ENCODE measurements at regions not wholly inside any gene's neighbourhood (a gene's known extent, or its start where the extent isn't known, plus 50 kb on each side); places are given as distances from the start of the nearest gene placed in this dataset.

- Histone ChIP-seq H2AK5ac (ENCODE audit: low read depth, low read length) (no peak overlapping the region), H2AK9ac (replicated peaks; ENCODE audit: low read depth, low read length, poor library complexity) (no peak overlapping the region), H2BK15ac (ENCODE audit: low read depth, low read length) (no peak overlapping the region), H3K9me3 (ENCODE audit: control insufficient read depth, insufficient read depth, low read length) (no peaks in the 10 kb centered on the region), H3K4me3 (ENCODE audit: insufficient read depth, low read depth, low read length) (no peak overlapping the region), H2BK5ac (ENCODE audit: low read depth, low read length, poor library complexity, severe bottlenecking) (no peak overlapping the region), H3K79me1 (ENCODE audit: low read depth in 1 of 2, low read length in 2 of 2) (no peaks in the 10 kb centered on the region), H4K91ac (ENCODE audit: insufficient read depth, low read depth, low read length) (no peak overlapping the region), H2AFZ (replicated peaks; ENCODE audit: low read length, poor library complexity) (no peak overlapping the region), H3K56ac (ENCODE audit: extremely low read depth, insufficient read depth, low read length) (no peak overlapping the region), H3K18ac (ENCODE audit: low read depth, low read length) (no peak overlapping the region), H3K4ac (ENCODE audit: low read depth, low read length) (no peak overlapping the region), H3K4me2 (ENCODE audit: low read depth, low read length) (no peak overlapping the region), H4K8ac (ENCODE audit: low read depth in 2 of 2, low read length in 2 of 2) (no peak overlapping the region), H2BK120ac (ENCODE audit: low read depth, low read length) (no peak overlapping the region), H3K27me3 (ENCODE audit: control insufficient read depth, insufficient read depth, low read length) (no peaks in the 10 kb centered on the region), H3K27ac (ENCODE audit: insufficient read depth, low read length) (no peak overlapping the region), H4K20me1 (ENCODE audit: insufficient read depth, low read length) (no peaks in the 10 kb centered on the region), H4K5ac (ENCODE audit: low read depth, low read length) (no peak overlapping the region), H2BK20ac (ENCODE audit: low read depth, low read length) (no peak overlapping the region), H3K4me1 (ENCODE audit: control insufficient read depth, insufficient read depth, low read length) (no peaks in the 10 kb centered on the region), H3K14ac (replicated peaks; ENCODE audit: low read depth, low read length) (no peak overlapping the region), H3K9me1 (ENCODE audit: insufficient read depth, low read length) (no peaks in the 10 kb centered on the region), H3K36me3 (ENCODE audit: control insufficient read depth, insufficient read depth, low read length) (no peaks in the 10 kb centered on the region), H3K23ac (ENCODE audit: low read depth, low read length) (no peak overlapping the region), H3K9ac (ENCODE audit: low read depth, low read length) (no peak overlapping the region)
- in situ Hi-C loops (cut with MboI; ENCODE audit: low sequenced_read_pairs): no loop called here
- no peak for DNase-seq
- no peak for ATAC-seq (ENCODE audit: low read depth)
- TF ChIP-seq CTCF (conservative IDR thresholded peaks at IDR 0.05; ENCODE audit: low read depth, low read length): no peak
- TF ChIP-seq NFE2L2 (IDR thresholded peaks at IDR 0.05; ENCODE audit: low read depth, low read length): no peak
- TF ChIP-seq MAFK (IDR thresholded peaks at IDR 0.05; ENCODE audit: low read depth, low read length): no peak
- TF ChIP-seq RCOR1 (IDR thresholded peaks at IDR 0.05; ENCODE audit: insufficient replicate concordance, low read length): no peak
- TF ChIP-seq POLR2A (IDR thresholded peaks at IDR 0.05; ENCODE audit: low read depth, low read length): no peak
- TF ChIP-seq CEBPB (IDR thresholded peaks at IDR 0.05; ENCODE audit: low read depth, low read length): no peak
- TF ChIP-seq MXI1 (IDR thresholded peaks at IDR 0.05; ENCODE audit: borderline replicate concordance, low read depth, low read length): no peak
- TF ChIP-seq FOS (IDR thresholded peaks at IDR 0.05; ENCODE audit: low read depth, low read length): no peak
- TF ChIP-seq BHLHE40 (IDR thresholded peaks at IDR 0.05; ENCODE audit: low read depth, low read length): no peak
- TF ChIP-seq CHD1 (IDR thresholded peaks at IDR 0.05; ENCODE audit: low read depth, low read length): no peak
- TF ChIP-seq MAZ (IDR thresholded peaks at IDR 0.05; ENCODE audit: borderline replicate concordance, low read depth, low read length): no peak
- TF ChIP-seq RFX5 (IDR thresholded peaks at IDR 0.05; ENCODE audit: low read depth, low read length): no peak
- no peak for TF ChIP-seq USF2 (IDR thresholded peaks at IDR 0.05; ENCODE audit: low read depth, low read length)
- no peak for TF ChIP-seq ELK1 (IDR thresholded peaks at IDR 0.05; ENCODE audit: borderline replicate concordance, low read depth, low read length)
- POLR2A ChIA-PET (ENCODE audit: unreplicated experiment): no interaction called here
- intact Hi-C loops (cut with micrococcal nuclease): no loop called here
- no TSS peak for BruUV-seq (replicated peaks)
- dilution Hi-C loops (cut with HindIII; ENCODE audit: low sequenced_read_pairs, unreplicated experiment): no loop called here
- 86% methylated on average over 4 of the region's 11 CpGs; no CpG with 5 or more reads in 1 of the 2 experiments for WGBS, 2 experiments (ENCODE audit: extremely low coverage in 2 of 2, insufficient read length in 1 of 2)
- CTCF ChIA-PET: interaction anchor here (0.8 kb wide), 1 partner anchor 14 kb away, joined by 3 read pairs; no protein-coding TSS in a partner anchor
Observed at GRCh38 chr4:187565416-187565815, 430.2 kb upstream of the ZFP42 start.
